ENCODE measurements at regions not wholly inside any gene's neighbourhood (a gene's known extent, or its start where the extent isn't known, plus 50 kb on each side); places are given as distances from the start of the nearest gene placed in this dataset.

GRCh38 chr1:87795615-87796337, 467.1 kb downstream of the LMO4 start:
- TF ChIP-seq ZNF8 (CRISPR knock-in tag; IDR thresholded peaks at IDR 0.05) (no peak), ARNTL (CRISPR knock-in tag; IDR thresholded peaks at IDR 0.05; ENCODE audit: borderline replicate concordance, low read depth) (no peak), PATZ1 (CRISPR knock-in tag; IDR thresholded peaks at IDR 0.05; ENCODE audit: borderline replicate concordance) (no peak), ZFP30 (CRISPR knock-in tag; IDR thresholded peaks at IDR 0.05) (no peak), ESRRG (CRISPR knock-in tag; IDR thresholded peaks at IDR 0.05) (no peak)
